ENCODE measurements at regions not wholly inside any gene's neighbourhood (a gene's known extent, or its start where the extent isn't known, plus 50 kb on each side); places are given as distances from the start of the nearest gene placed in this dataset.
"Not testable (repeated sequence)": the region's sequence is repeated elsewhere in the genome, so short reads cannot be mapped to it uniquely, and the experiment has no call there.

- peaks cover 9% of the 10 kb centered on the region for H3K9me3 ChIP-seq (ENCODE audit: insufficient read depth, low read length, severe bottlenecking)
- no peak overlapping the region for H3K4me2 ChIP-seq (ENCODE audit: insufficient read depth, low read length)
- no peak for DNase-seq
- no peak overlapping the region for H2AFZ ChIP-seq (ENCODE audit: low read depth, low read length)
- no peaks in the 10 kb centered on the region for H4K20me1 ChIP-seq (ENCODE audit: insufficient read depth, low read length)
- H3K36me3 ChIP-seq (ENCODE audit: insufficient read depth, low read length) = no peaks in the 10 kb centered on the region
- H3K4me1 ChIP-seq (ENCODE audit: insufficient read depth, low read length) = no peaks in the 10 kb centered on the region
- H3K79me2 ChIP-seq (ENCODE audit: insufficient read depth, low read length) = no peaks in the 10 kb centered on the region
- no peak for TF ChIP-seq EZH2 (IDR thresholded peaks at IDR 0.05; ENCODE audit: borderline replicate concordance, low read depth, low read length, severe bottlenecking)
- TF ChIP-seq, protein P1, sequence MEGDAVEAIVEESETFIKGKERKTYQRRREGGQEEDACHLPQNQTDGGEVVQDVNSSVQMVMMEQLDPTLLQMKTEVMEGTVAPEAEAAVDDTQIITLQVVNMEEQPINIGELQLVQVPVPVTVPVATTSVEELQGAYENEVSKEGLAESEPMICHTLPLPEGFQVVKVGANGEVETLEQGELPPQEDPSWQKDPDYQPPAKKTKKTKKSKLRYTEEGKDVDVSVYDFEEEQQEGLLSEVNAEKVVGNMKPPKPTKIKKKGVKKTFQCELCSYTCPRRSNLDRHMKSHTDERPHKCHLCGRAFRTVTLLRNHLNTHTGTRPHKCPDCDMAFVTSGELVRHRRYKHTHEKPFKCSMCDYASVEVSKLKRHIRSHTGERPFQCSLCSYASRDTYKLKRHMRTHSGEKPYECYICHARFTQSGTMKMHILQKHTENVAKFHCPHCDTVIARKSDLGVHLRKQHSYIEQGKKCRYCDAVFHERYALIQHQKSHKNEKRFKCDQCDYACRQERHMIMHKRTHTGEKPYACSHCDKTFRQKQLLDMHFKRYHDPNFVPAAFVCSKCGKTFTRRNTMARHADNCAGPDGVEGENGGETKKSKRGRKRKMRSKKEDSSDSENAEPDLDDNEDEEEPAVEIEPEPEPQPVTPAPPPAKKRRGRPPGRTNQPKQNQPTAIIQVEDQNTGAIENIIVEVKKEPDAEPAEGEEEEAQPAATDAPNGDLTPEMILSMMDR (IDR thresholded peaks at IDR 0.05; ENCODE audit: borderline replicate concordance, extremely low read depth, low read length, poor library complexity, severe bottlenecking) = no peak
- H3K27ac ChIP-seq (ENCODE audit: low read length) = no peak overlapping the region
- H3K27me3 ChIP-seq (ENCODE audit: insufficient read depth, low read length, poor library complexity) = no peaks in the 10 kb centered on the region
- H3K4me3 ChIP-seq (ENCODE audit: low read depth in 1 of 2, low read length in 2 of 2) = no peak overlapping the region
- ATAC-seq (ENCODE audit: insufficient read depth, low read depth) = no peak
- no peak overlapping the region for H3K9ac ChIP-seq (ENCODE audit: low read depth, low read length)
Measured at GRCh38 chr4:132479543-132479942, 669.6 kb upstream of the PCDH10 start.

DNA sequence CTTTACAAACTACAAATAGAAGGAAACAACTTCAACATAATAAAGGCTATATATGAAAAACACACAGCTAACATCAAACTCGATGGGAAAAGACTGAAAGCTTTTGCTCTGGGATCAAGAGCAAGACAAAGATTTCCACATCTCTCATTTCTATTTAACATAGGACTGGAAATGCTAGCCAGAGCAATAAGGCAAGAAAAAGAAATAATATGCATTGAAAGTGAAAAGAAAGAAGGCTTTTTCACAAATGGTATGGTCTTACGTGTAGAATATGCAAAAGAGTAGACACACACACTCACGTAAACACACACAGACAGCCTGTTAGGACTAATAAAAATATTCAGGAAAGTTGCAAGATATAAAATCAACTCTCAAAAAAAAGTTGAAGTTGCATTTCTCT, 660.5 kb upstream of the PCDH10 start:
- TF ChIP-seq, protein P1 (IDR thresholded peaks at IDR 0.05; ENCODE audit: borderline replicate concordance, extremely low read depth, low read length, poor library complexity, severe bottlenecking) = no peak
- no peak for TF ChIP-seq EZH2 (IDR thresholded peaks at IDR 0.05; ENCODE audit: borderline replicate concordance, low read depth, low read length, severe bottlenecking)
- ATAC-seq (ENCODE audit: insufficient read depth, low read depth) (no peak), DNase-seq (no peak)

GRCh38 chr4:132493476-132493875, 655.6 kb upstream of the PCDH10 start:
- Histone ChIP-seq H3K9me3 (ENCODE audit: insufficient read depth, low read length, severe bottlenecking) (peaks cover 17% of the 10 kb centered on the region), H3K4me3 (ENCODE audit: low read depth in 1 of 2, low read length in 2 of 2) (no peak overlapping the region), H3K4me2 (ENCODE audit: insufficient read depth, low read length) (no peak overlapping the region), H3K27ac (ENCODE audit: low read length) (no peak overlapping the region), H2AFZ (ENCODE audit: low read depth, low read length) (no peak overlapping the region), H3K36me3 (ENCODE audit: insufficient read depth, low read length) (no peaks in the 10 kb centered on the region), H3K4me1 (ENCODE audit: insufficient read depth, low read length) (no peaks in the 10 kb centered on the region), H3K27me3 (ENCODE audit: insufficient read depth, low read length, poor library complexity) (no peaks in the 10 kb centered on the region), H3K79me2 (ENCODE audit: insufficient read depth, low read length) (no peaks in the 10 kb centered on the region), H4K20me1 (ENCODE audit: insufficient read depth, low read length) (no peaks in the 10 kb centered on the region), H3K9ac (ENCODE audit: low read depth, low read length) (no peak overlapping the region)
- ATAC-seq (ENCODE audit: insufficient read depth, low read depth) (no peak), DNase-seq (no peak)
- TF ChIP-seq, protein P1 (IDR thresholded peaks at IDR 0.05; ENCODE audit: borderline replicate concordance, extremely low read depth, low read length, poor library complexity, severe bottlenecking) = no peak
- no peak for TF ChIP-seq EZH2 (IDR thresholded peaks at IDR 0.05; ENCODE audit: borderline replicate concordance, low read depth, low read length, severe bottlenecking)

More for the DNA sequence above, 660.5 kb upstream of the PCDH10 start:
- Histone ChIP-seq H3K4me1 (ENCODE audit: insufficient read depth, low read length) (no peaks in the 10 kb centered on the region), H3K27me3 (ENCODE audit: insufficient read depth, low read length, poor library complexity) (no peaks in the 10 kb centered on the region), H3K79me2 (ENCODE audit: insufficient read depth, low read length) (no peaks in the 10 kb centered on the region), H3K9me3 (ENCODE audit: insufficient read depth, low read length, severe bottlenecking) (peaks cover 22% of the 10 kb centered on the region), H3K36me3 (ENCODE audit: insufficient read depth, low read length) (no peaks in the 10 kb centered on the region), H3K27ac (ENCODE audit: low read length) (no peak overlapping the region), H3K4me3 (ENCODE audit: low read depth in 1 of 2, low read length in 2 of 2) (no peak overlapping the region), H4K20me1 (ENCODE audit: insufficient read depth, low read length) (no peaks in the 10 kb centered on the region), H3K4me2 (ENCODE audit: insufficient read depth, low read length) (no peak overlapping the region), H3K9ac (ENCODE audit: low read depth, low read length) (no peak overlapping the region), H2AFZ (ENCODE audit: low read depth, low read length) (no peak overlapping the region)

DNA sequence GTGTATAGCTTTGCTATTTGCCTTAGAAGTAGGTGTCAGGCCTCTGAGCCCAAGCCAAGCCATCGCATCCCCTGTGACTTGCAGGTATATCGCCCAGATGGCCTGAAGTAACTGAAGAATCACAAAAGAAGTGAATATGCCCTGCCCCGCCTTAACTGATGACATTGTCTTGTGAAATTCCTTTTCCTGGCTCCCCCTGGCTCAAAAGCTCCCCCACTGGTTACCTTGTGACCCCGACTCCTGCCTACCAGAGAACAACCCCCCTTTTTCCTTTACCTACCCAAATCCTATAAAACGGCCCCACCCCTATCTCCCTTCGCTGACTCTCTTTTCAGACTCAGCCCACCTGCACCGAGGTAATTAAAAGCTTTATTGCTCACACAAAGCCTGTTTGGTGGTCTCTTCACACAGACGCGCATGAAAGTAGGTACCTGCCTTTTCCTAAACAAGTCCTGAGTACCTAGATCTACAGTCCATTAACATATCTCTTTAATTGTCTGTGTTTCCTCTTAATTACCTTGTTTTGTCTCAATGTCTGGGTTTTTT, 653.8 kb upstream of the PCDH10 start:
- H3K4me1 ChIP-seq (ENCODE audit: insufficient read depth, low read length); H4K20me1 ChIP-seq (ENCODE audit: insufficient read depth, low read length); H3K4me3 ChIP-seq (ENCODE audit: low read depth in 1 of 2, low read length in 2 of 2); H3K79me2 ChIP-seq (ENCODE audit: insufficient read depth, low read length); H3K4me2 ChIP-seq (ENCODE audit: insufficient read depth, low read length); DNase-seq; H3K9me3 ChIP-seq (ENCODE audit: insufficient read depth, low read length, severe bottlenecking); H3K9ac ChIP-seq (ENCODE audit: low read depth, low read length); H3K36me3 ChIP-seq (ENCODE audit: insufficient read depth, low read length); H3K27ac ChIP-seq (ENCODE audit: low read length); H3K27me3 ChIP-seq (ENCODE audit: insufficient read depth, low read length, poor library complexity); H2AFZ ChIP-seq (ENCODE audit: low read depth, low read length); ATAC-seq (ENCODE audit: insufficient read depth, low read depth): not testable (repeated sequence)
